ENCODE measurements at regions not wholly inside any gene's neighbourhood (a gene's known extent, or its start where the extent isn't known, plus 50 kb on each side); places are given as distances from the start of the nearest gene placed in this dataset.

DNA sequence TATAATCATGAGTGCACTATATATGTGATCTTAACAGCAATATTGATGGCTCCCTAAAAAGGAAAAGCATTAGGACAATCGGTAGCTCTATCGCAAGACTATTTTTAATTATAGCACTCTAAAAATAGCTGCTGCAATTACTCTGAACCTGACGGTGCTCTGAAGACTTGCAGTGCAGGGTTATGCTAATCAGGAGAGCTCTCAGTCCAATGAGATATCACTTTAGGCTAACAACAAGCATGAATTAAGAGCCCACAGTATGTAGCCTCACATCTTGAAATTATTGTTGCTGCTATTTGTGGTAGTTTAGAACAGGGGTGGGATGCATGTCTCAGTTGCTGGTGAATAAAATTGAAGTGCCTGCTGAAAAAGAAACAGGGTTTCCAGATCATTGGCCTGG lies 515.8 kb upstream of the AKR1E2 start:
- Histone ChIP-seq H3K4me3 (peak overlapping the region in 1 of 10 donors; percentile 8), H3K27ac (peak overlapping the region in 8 of 10 donors; percentile 39 to 80 (median 75)), H3K36me3 (no peaks in the 10 kb centered on the region), H3K9me3 (no peaks in the 10 kb centered on the region), H3K4me1 (peaks cover 0 to 45% (median 11%) of the 10 kb centered on the region in 9 donors), H3K27me3 (no peaks in the 10 kb centered on the region)
- intact Hi-C loops (cut with DNase I): loop anchor here in 1 of 10 donors (10.0 kb wide), 1 partner anchor 985 kb away; no protein-coding TSS in a partner anchor
- ATAC-seq (peak; percentile 59 to 91 (median 80)), DNase-seq (no peak)
- TF ChIP-seq, protein P1, sequence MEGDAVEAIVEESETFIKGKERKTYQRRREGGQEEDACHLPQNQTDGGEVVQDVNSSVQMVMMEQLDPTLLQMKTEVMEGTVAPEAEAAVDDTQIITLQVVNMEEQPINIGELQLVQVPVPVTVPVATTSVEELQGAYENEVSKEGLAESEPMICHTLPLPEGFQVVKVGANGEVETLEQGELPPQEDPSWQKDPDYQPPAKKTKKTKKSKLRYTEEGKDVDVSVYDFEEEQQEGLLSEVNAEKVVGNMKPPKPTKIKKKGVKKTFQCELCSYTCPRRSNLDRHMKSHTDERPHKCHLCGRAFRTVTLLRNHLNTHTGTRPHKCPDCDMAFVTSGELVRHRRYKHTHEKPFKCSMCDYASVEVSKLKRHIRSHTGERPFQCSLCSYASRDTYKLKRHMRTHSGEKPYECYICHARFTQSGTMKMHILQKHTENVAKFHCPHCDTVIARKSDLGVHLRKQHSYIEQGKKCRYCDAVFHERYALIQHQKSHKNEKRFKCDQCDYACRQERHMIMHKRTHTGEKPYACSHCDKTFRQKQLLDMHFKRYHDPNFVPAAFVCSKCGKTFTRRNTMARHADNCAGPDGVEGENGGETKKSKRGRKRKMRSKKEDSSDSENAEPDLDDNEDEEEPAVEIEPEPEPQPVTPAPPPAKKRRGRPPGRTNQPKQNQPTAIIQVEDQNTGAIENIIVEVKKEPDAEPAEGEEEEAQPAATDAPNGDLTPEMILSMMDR (IDR thresholded peaks at IDR 0.05): no peak
- 39 to 47% methylated on average over 3 of the region's 3 CpGs for WGBS, 2 donors

DNA sequence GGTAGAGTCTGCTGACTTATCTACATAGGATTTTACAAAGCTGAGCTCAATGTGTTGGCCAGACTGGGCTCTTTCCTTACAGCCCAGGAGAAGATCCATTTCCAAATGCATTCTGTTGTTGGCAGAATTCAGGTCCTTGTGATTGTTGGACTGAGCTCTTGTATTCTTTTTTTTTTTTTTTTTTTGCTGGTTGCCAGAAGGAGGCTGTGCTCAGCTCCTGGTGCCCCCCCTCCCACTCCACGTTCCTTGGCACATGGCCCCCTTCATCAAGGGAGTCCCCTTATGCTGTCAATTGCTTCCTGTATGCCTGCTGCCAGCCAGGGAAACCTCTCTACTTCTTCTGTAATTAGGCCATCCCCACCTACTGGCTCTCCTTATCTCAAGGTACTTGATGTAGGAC lies 518.1 kb upstream of the AKR1E2 start:
- DNase-seq (no peak), ATAC-seq (peak in 2 of 8 donors; percentile 33 to 59)
- peaks cover 0 to 38% (median 11%) of the 10 kb centered on the region in 9 donors for H3K4me1 ChIP-seq
- TF ChIP-seq, protein P1 (IDR thresholded peaks at IDR 0.05): no peak
- H3K27ac ChIP-seq: peak overlapping the region in 2 of 10 donors; percentile 27 to 32
- H3K9me3 ChIP-seq: no peaks in the 10 kb centered on the region
- intact Hi-C loops (cut with DNase I): no loop called here
- WGBS, 2 donors: 10 to 11% methylated on average over 1 of the region's 1 CpG
- no peaks in the 10 kb centered on the region for H3K27me3 ChIP-seq
- H3K36me3 ChIP-seq: no peaks in the 10 kb centered on the region
- H3K4me3 ChIP-seq: no peak overlapping the region

DNA sequence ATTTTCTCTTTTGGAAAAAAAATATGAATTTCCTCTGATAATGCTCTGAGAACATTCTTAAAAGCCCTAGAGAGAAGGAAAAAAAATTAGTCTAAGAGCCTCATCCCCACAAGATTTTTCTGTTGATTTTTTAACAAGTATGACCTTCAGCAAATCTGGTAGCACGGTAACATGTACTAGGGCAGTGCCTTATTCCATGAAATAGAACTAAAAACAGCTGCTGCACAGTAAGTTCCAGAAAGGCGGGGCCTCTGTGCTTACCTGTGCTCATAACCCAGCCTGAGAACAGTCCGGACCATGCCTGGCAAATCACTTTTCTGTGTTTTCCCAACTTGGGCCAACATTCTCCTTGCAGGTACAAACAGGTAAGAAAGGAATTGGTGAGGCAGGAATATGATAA lies 519.1 kb upstream of the AKR1E2 start:
- no peak for DNase-seq
- peak overlapping the region in 6 of 10 donors; percentile 11 to 31 (median 21) for H3K27ac ChIP-seq
- no peak overlapping the region for H3K4me3 ChIP-seq
- intact Hi-C loops (cut with DNase I): no loop called here
- H3K36me3 ChIP-seq: no peaks in the 10 kb centered on the region
- H3K27me3 ChIP-seq: no peaks in the 10 kb centered on the region
- peaks cover 0 to 34% (median 11%) of the 10 kb centered on the region in 9 donors for H3K4me1 ChIP-seq
- WGBS, 2 donors: 58 to 61% methylated on average over 3 of the region's 3 CpGs
- TF ChIP-seq, protein P1 (IDR thresholded peaks at IDR 0.05): no peak
- peak in 6 of 8 donors; percentile 15 to 57 (median 52) for ATAC-seq
- H3K9me3 ChIP-seq: no peaks in the 10 kb centered on the region

DNA sequence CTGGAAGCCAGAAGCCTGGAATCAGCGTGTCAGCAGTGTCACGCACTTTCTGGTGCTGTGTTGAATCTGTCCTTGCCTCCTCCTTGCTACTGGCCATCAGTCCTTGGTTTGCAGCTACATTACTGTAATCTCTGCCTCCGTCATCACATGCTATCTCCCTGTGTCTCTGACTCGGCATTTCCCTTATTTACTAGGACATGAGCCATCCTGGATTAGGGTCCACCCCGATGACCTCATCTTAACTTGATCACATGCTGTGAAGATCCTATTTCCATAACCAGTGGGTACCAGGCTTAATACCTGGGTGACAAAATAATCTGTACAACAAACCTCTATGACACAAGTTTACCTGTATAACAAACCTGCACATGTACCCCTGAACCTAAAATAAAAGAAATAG lies 518.0 kb upstream of the KLF6 start:
- Histone ChIP-seq H3K4me3 (no peak overlapping the region), H3K36me3 (no peaks in the 10 kb centered on the region), H3K27ac (no peak overlapping the region), H3K4me1 (peaks cover 0 to 22% (median 11%) of the 10 kb centered on the region in 9 donors), H3K27me3 (no peaks in the 10 kb centered on the region), H3K9me3 (no peaks in the 10 kb centered on the region)
- no peak for DNase-seq
- intact Hi-C loops (cut with DNase I): no loop called here
- ATAC-seq: no peak
- TF ChIP-seq, protein P1 (IDR thresholded peaks at IDR 0.05): no peak
- 89 to 90% methylated on average over 5 of the region's 5 CpGs for WGBS, 2 donors
